Loucy (cell line): ENCODE measurements at regions not wholly inside any gene's neighbourhood (a gene's known extent, or its start where the extent isn't known, plus 50 kb on each side); places are given as distances from the start of the nearest gene placed in this dataset.

ENCODE experiments used
- H2AFZ ChIP-seq: fragments of 200-600 bp; sonication (generic); 2 replicates; pipeline ENCODE4 v1.6.0; 2016; ENCODE audit warnings: antibody characterized with exemption, mild to moderate bottlenecking, low read length, moderate library complexity
- H3F3A ChIP-seq: fragments of 200-600 bp; 2 replicates; pipeline ENCODE4 v1.6.0; 2016; ENCODE audit warnings: antibody characterized with exemption, low read depth, mild to moderate bottlenecking
- H3K27me3 ChIP-seq: fragments of 200-600 bp; sonication (generic); 2 replicates; pipeline ENCODE4 v1.6.1; 2014; ENCODE audit warnings: low read length, mild to moderate bottlenecking; ENCODE audit not compliant: insufficient read depth, poor library complexity, severe bottlenecking
- H3K36me3 ChIP-seq: fragments of 200-600 bp; sonication (generic); 2 replicates; pipeline ENCODE4 v1.6.1; 2016; ENCODE audit warnings: low read length; ENCODE audit not compliant: insufficient read depth
- H3K4me1 ChIP-seq: fragments of 200-600 bp; sonication (generic); 2 replicates; pipeline ENCODE4 v1.5.1; 2014; ENCODE audit warnings: low read length, mild to moderate bottlenecking; ENCODE audit not compliant: insufficient read depth, poor library complexity, severe bottlenecking
- H3K4me2 ChIP-seq: fragments of 200-600 bp; sonication (generic); 2 replicates; pipeline ENCODE4 v1.6.0; 2014; ENCODE audit warnings: antibody characterized with exemption, low read length, low read depth, mild to moderate bottlenecking; ENCODE audit not compliant: poor library complexity, severe bottlenecking
- H3K4me3 ChIP-seq: fragments of 200-600 bp; sonication (generic); 2 replicates; pipeline ENCODE4 v1.5.1; 2014; ENCODE audit warnings: low read length, mild to moderate bottlenecking, mixed read lengths; ENCODE audit not compliant: poor library complexity, severe bottlenecking
- H3K79me2 ChIP-seq: fragments of 200-600 bp; sonication (generic); 2 replicates; pipeline ENCODE4 v1.6.1; 2014; ENCODE audit warnings: low read length; ENCODE audit not compliant: insufficient read depth
- H3K9ac ChIP-seq: fragments of 200-600 bp; sonication (generic); 2 replicates; pipeline ENCODE4 v1.6.0; 2014; ENCODE audit warnings: mild to moderate bottlenecking, low read depth, low read length, moderate library complexity; ENCODE audit not compliant: poor library complexity, severe bottlenecking
- H3K9me2 ChIP-seq: fragments of 200-600 bp; sonication (generic); replicated peaks from 2 replicates; pipeline ENCODE4 v1.6.1; 2016; ENCODE audit warnings: low read depth, low read length, mixed read lengths
- H3K9me3 ChIP-seq: fragments of 200-600 bp; sonication (generic); 2 replicates; pipeline ENCODE4 v1.6.1; 2014; ENCODE audit warnings: mild to moderate bottlenecking, antibody characterized with exemption, low read length, low read depth; ENCODE audit not compliant: insufficient read depth
- H4K20me1 ChIP-seq: fragments of 200-600 bp; sonication (generic); 2 replicates; pipeline ENCODE4 v1.6.0; 2014; ENCODE audit warnings: antibody characterized with exemption, low read length, mild to moderate bottlenecking; ENCODE audit not compliant: insufficient read depth, poor library complexity, severe bottlenecking
- EZH2phosphoT487 ChIP-seq: fragments of 200-600 bp; IDR thresholded peaks from 2 replicates; pipeline ENCODE4 v1.6.1; 2018; ENCODE audit warnings: antibody characterized with exemption, mild to moderate bottlenecking, moderate library complexity, borderline replicate concordance
- TF ChIP-seq, protein P1 (sequence below): fragments of 200-600 bp; sonication (generic); conservative IDR thresholded peaks from 2 replicates; pipeline ENCODE4 v1.5.1; 2014; ENCODE audit warnings: mild to moderate bottlenecking, antibody characterized with exemption, low read length

DNA sequence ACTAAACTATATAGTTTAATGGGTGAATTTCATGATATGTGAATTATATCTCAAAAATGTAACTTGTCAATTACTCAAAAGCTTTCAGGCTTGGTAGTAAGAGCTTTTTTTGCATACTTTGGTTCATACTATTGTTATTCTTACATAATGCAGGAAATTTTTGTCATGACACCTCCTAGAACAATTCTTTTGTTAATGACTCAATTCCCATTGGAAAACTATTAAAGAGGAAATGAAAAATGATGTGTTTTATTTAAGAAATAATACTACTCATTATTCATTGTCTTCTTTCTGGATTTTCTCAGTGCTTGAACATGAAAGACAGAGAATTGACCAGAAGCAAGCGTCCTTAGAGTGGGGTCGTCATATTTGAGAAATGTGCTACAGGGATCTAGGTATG lies 196.4 kb upstream of the KCNJ16 start:
- Histone ChIP-seq H3K4me3 (no peak overlapping the region), H3K9ac (no peak overlapping the region), H3K4me2 (no peak overlapping the region), H4K20me1 (no peaks in the 10 kb centered on the region), H3K79me2 (no peaks in the 10 kb centered on the region), H2AFZ (no peak overlapping the region), H3K27me3 (no peaks in the 10 kb centered on the region), H3F3A (no peaks in the 10 kb centered on the region), H3K4me1 (no peaks in the 10 kb centered on the region), H3K36me3 (no peaks in the 10 kb centered on the region), H3K9me2 (no peaks in the 10 kb centered on the region), H3K9me3 (no peaks in the 10 kb centered on the region)
- TF ChIP-seq, protein P1, sequence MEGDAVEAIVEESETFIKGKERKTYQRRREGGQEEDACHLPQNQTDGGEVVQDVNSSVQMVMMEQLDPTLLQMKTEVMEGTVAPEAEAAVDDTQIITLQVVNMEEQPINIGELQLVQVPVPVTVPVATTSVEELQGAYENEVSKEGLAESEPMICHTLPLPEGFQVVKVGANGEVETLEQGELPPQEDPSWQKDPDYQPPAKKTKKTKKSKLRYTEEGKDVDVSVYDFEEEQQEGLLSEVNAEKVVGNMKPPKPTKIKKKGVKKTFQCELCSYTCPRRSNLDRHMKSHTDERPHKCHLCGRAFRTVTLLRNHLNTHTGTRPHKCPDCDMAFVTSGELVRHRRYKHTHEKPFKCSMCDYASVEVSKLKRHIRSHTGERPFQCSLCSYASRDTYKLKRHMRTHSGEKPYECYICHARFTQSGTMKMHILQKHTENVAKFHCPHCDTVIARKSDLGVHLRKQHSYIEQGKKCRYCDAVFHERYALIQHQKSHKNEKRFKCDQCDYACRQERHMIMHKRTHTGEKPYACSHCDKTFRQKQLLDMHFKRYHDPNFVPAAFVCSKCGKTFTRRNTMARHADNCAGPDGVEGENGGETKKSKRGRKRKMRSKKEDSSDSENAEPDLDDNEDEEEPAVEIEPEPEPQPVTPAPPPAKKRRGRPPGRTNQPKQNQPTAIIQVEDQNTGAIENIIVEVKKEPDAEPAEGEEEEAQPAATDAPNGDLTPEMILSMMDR, result no peak
- no peak for TF ChIP-seq EZH2phosphoT487

DNA sequence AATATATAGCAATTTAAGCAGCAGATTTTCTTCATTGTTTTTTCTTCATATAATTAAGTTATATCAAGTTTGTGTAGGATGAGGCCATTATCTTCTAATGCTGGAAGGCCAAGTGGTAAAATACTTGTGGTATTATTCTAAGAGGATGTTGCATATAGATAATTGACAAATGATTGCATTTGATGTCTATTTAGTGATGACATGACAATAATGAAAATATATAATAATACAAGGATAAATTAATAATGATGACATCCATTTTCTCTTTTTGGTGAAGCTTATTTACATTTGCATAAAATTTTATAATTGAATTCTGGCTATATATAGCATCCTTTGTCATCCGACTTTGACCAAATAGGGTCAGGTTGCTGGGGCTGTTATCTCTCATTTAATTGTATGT lies 195.4 kb upstream of the KCNJ16 start:
- H3K4me3 ChIP-seq, result no peak overlapping the region
- H3F3A ChIP-seq, result no peaks in the 10 kb centered on the region
- no peaks in the 10 kb centered on the region for H3K4me1 ChIP-seq
- no peak overlapping the region for H2AFZ ChIP-seq
- no peaks in the 10 kb centered on the region for H3K27me3 ChIP-seq
- no peaks in the 10 kb centered on the region for H3K9me3 ChIP-seq
- H4K20me1 ChIP-seq, result no peaks in the 10 kb centered on the region
- H3K9ac ChIP-seq, result no peak overlapping the region
- H3K36me3 ChIP-seq, result no peaks in the 10 kb centered on the region
- TF ChIP-seq, protein P1, result no peak
- no peak for TF ChIP-seq EZH2phosphoT487
- no peaks in the 10 kb centered on the region for H3K79me2 ChIP-seq
- H3K4me2 ChIP-seq, result no peak overlapping the region
- no peaks in the 10 kb centered on the region for H3K9me2 ChIP-seq

DNA sequence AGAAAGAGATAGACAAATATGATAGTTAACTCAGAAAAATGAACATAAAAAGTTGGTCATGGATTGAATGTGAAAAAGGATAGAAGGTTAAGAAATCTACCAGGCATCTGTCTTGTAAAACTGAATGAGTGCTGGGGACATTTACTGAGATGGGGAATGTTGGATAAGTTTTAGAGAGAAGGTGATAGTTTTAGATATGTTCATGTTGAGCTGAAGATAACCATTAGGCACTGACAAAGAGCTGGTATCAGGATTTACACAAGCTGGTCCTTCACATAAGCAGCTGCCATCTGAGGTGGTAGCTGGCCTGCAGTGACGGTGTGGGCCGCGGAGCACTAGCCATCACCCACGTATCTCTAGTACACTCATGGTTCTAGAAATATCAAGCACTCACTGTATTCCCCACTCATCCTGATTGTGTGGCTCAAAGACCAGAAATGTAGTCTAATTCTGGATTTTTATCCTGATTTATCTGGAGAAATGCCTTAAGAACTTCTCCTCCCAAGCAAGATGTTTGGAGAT lies 194.4 kb upstream of the KCNJ16 start:
- H3K9me3 ChIP-seq, result no peaks in the 10 kb centered on the region
- no peak overlapping the region for H3K9ac ChIP-seq
- H3K79me2 ChIP-seq, result no peaks in the 10 kb centered on the region
- H4K20me1 ChIP-seq, result no peaks in the 10 kb centered on the region
- TF ChIP-seq EZH2phosphoT487, result no peak
- TF ChIP-seq, protein P1, result no peak
- H3K36me3 ChIP-seq, result no peaks in the 10 kb centered on the region
- H3K4me1 ChIP-seq, result no peaks in the 10 kb centered on the region
- no peaks in the 10 kb centered on the region for H3K9me2 ChIP-seq
- H3K27me3 ChIP-seq, result no peaks in the 10 kb centered on the region
- H3F3A ChIP-seq, result no peaks in the 10 kb centered on the region
- H2AFZ ChIP-seq, result no peak overlapping the region
- H3K4me3 ChIP-seq, result no peak overlapping the region
- no peak overlapping the region for H3K4me2 ChIP-seq
